SK-N-MC (cell line): ENCODE measurements at regions not wholly inside any gene's neighbourhood (a gene's known extent, or its start where the extent isn't known, plus 50 kb on each side); places are given as distances from the start of the nearest gene placed in this dataset.

Experiments used
- EZH2 ChIP-seq: fragments of 200-600 bp; sonication (generic); IDR thresholded peaks from one replicate; pipeline ENCODE4 v1.6.1; 2017; ENCODE audit warnings: antibody characterized with exemption
- FOXP2 ChIP-seq: optimal IDR thresholded peaks from 2 replicates; pipeline ENCODE3; 2011; ENCODE audit warnings: mild to moderate bottlenecking, moderate library complexity; ENCODE audit not compliant: insufficient read depth; ENCODE audit errors: extremely low read length, control extremely low read depth
- POLR2AphosphoS5 ChIP-seq: IDR thresholded peaks from 2 replicates; pipeline ENCODE4 v1.6.1; 2012; ENCODE audit warnings: mild to moderate bottlenecking, low read depth, low read length, borderline replicate concordance

DNA sequence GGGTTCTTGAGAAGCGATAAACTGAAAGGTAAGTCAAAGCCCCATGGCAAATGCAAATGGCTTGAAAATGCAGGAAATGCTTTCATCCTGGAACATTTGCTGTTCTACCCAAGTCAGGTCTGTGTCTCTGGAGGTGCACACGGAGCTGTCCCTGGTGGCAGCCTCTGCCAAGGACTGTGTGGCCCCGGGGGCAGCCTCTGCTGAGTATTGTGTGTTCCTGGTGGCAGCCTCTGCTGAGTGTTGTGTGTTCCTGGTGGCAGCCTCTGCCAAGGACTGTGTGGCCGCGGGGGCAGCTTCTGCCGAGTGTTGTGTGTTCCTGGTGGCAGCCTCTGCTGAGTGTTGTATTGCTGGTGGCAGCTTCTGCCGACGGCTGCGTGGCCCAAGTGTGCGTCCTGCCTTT lies 135.6 kb upstream of the ALKAL2 start:
- TF ChIP-seq POLR2AphosphoS5 (no peak), EZH2 (no peak), FOXP2 (no peak)
